GM21360 (cell line): ENCODE measurements at regions not wholly inside any gene's neighbourhood (a gene's known extent, or its start where the extent isn't known, plus 50 kb on each side); places are given as distances from the start of the nearest gene placed in this dataset.
"Not testable (repeated sequence)": the region's sequence is repeated elsewhere in the genome, so short reads cannot be mapped to it uniquely, and the experiment has no call there.

Experiments used
- ATAC-seq: cut with Tn5 transposase; IDR thresholded peaks from one replicate; pipeline ENCODE4 v1.9.1; 2021; ENCODE audit warnings: mild to moderate bottlenecking, moderate library complexity; ENCODE audit not compliant: unreplicated experiment

DNA sequence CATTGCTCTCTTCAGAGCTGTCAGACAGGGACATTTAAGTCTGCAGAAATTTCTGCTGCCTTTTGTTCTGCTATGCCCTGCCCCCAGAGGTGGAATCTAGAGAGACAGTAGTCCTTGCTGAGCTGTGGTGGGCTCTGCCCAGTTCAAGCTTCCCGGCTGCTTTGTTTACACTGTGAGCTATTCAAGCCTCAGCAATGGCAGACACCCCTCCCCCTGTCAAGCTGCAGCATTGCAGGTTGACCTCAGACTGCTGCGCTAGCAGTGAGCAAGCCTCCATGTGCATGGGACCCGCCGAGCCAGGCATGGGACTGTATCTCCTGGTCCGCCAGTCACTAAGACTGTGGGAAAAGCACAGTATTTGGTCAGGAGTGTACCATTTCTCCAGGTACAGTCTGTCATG is 53.6 kb upstream of the MAPK10 start:
- not testable (repeated sequence) for ATAC-seq

- no peak for ATAC-seq
These were observed 54.8 kb upstream of the MAPK10 start for GRCh38 chr4:86414686-86415085.

GRCh38 chr4:86416081-86416480 is 56.2 kb upstream of the MAPK10 start:
- no peak for ATAC-seq

- no peak for ATAC-seq
These were observed 61.6 kb upstream of the MAPK10 start for GRCh38 chr4:86421461-86421860.

DNA sequence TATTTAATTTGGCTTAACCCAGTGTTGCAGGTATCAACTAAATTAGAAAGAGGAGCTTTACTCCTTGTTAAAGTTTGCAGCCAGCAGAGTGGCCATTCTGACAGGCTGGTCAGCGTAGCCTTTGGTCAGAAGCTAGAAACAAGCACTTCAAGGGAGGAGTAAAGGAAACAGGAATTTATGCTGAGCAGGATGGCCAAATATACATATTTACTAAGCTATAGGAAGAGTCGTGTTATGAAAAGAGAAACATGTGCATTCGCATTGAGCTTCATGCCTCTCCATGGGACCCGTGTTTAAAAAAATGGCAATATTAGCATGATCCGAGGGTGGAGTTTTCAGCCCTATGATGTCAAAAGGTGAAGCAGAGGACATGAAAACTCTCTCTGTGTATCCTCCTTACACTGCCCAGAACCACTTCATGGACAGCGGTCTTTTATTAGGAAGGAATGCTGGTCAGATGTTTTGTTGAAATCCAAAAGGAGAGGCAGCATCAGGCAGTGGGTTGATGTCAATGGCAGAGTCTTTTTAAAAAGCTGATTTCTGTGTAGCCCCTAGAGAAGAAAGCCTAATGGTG is 71.8 kb upstream of the MAPK10 start:
- no peak for ATAC-seq

GRCh38 chr4:86432559-86433134 is 72.8 kb upstream of the MAPK10 start:
- ATAC-seq = no peak

- ATAC-seq = no peak
These were observed 79.4 kb upstream of the MAPK10 start for GRCh38 chr4:86439293-86439692.

- peak; percentile 70 for ATAC-seq
These were observed 81.5 kb upstream of the MAPK10 start for GRCh38 chr4:86441175-86441936.

- ATAC-seq = no peak
These were observed 83.0 kb upstream of the MAPK10 start for GRCh38 chr4:86442881-86443280.

DNA sequence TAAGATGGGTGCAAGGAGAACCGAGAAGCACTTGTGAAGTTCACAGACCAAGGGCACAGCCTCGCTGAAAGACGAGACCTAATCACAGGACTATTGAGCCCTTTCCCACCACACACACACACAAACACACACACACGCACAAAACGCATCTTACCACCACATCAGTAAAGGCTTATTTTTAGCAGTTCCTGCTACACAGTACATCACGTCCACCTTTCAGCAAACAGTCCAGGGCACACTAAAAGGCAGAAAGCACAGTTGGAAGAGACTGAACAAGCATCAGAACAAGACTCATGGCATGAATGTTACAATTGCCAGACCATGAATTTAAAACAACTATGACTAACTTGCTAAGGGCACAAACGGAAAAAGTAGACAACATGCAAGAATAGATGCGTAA is 83.6 kb upstream of the MAPK10 start:
- ATAC-seq = no peak

DNA sequence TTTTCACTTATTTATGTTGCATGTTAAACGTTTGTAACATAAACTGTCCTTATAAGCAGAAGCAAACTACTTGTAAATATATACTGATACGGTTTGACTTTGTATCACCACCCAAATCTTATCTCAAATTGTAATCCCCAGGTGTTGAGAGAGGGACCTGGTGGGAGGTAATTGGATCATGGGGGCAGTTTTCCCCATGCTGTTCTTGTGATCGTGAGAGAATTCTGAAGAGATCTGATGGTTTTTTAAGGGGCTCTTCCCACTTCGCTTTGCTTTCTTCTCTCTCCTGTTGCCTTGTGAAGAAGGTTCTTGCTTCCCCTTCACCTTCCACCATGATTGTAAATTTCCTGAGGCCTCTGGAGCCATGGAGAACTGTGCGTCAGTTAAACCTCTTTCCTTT is 87.1 kb upstream of the MAPK10 start:
- ATAC-seq = no peak

DNA sequence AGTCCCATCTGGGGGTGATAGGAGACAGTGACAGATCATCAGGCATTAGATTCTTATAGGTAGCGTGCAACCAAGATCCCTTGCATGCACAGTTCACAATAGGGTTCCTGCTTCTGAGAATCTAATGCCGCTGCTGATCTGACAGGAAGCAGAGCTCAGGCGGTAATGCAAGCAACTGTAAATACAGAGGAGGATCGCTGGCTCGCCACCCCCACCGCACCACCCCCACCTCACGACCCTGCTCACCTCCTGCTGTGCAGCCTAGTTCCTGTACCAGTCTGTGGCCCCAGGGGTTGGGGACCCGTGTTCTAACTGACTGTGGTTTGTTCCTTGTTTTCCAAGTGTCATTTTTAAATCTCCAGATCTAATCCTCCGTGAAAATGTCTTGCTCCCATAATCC is 89.0 kb upstream of the MAPK10 start:
- no peak for ATAC-seq

- ATAC-seq = no peak
These were observed 90.1 kb upstream of the MAPK10 start for GRCh38 chr4:86449746-86450588.

GRCh38 chr4:86450861-86451260 is 91.0 kb upstream of the MAPK10 start:
- ATAC-seq = no peak

DNA sequence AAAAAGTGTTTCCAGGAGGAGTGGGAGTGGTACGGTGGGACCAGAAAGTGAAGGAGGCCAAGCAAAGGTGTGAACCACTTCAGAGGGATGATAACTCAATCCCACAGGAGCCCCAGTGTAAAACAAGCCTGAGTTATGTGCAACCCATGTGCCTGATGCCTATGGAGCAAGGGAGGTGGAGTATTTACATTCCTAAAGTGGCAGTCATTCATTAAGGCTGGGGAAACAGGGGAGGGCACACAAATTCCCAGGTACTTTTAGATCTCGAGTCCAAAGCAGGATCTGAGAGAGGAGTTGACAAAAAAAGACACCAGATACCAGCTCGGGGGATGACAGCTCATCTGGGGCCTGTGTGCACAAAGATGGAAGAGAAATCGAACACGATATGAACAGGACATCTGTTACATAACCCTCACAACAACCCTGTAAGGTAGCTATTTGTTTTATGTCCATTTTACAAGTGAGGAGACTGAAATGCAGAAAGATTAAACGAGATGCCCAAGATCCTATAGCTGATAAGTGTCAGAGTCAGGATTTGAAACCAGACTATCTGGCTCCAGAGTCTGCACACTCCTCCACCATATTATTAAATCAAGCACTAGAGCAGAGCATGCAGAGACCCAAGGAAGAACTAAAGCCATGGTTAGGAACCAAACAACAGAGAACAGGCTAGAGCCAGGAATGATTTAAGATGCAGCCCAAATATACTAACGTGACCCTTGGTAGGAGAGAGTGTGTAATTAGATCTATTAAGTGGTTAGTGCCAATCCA is 91.9 kb upstream of the MAPK10 start:
- ATAC-seq = no peak

DNA sequence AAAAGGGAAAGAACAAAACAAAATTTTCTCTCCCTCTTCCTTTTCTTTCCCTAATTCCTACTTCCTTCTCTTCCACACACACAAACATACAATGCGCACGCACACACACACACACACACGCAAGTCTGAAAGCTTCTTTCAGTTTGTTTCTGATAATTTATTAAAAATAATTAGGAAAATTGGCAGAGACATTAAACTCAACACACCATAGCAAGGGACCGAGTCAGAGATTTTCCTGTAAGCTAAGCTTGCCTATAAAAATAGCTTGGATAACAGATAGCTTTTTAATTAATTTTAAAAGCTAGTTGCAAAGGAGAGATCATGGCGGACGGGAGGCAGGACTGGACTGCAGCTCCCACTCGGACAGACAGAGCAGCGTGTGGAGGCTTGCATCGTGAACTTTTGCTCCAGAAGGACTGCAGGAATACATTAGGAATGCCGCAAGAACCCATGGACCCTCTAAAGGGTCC is 92.6 kb upstream of the MAPK10 start:
- ATAC-seq = no peak

- ATAC-seq = no peak
These were observed 93.2 kb upstream of the MAPK10 start for GRCh38 chr4:86452924-86453531.

- ATAC-seq = not testable (repeated sequence)
These were observed 93.8 kb upstream of the MAPK10 start for GRCh38 chr4:86453611-86454072.

GRCh38 chr4:86461849-86462248 is 102.0 kb upstream of the MAPK10 start:
- no peak for ATAC-seq

DNA sequence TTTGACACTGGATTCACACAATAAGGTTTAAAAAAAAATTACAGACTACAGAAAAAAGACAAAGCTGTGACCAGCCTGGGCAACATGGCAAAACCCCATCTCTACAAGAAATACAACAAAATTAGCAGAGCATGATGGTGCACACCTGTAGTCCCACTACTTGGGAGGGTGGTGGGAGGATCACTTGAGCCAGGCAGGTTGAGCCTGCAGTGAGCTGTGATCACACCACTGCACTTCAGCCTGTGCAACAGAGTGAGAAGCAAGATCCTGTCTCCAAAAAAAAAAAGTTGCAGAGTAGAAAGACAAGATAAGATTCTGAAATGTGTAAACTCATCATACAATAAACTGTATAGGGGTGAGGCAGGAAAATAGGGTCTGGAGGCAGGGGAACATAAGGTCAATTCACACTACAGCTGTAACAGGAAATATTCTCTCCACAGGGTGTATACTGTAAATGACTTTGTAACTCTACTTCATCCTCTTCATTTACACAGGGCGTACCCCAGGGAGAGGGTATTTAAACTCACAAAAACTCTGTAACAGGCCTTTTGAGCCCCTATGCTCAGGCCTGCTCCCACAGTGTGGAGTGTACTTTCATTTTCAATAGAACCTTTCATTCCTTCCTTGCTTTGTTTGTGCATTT is 112.6 kb upstream of the MAPK10 start:
- no peak for ATAC-seq
